GM18868 (cell line): ENCODE measurements at regions not wholly inside any gene's neighbourhood (a gene's known extent, or its start where the extent isn't known, plus 50 kb on each side); places are given as distances from the start of the nearest gene placed in this dataset.

Experiments
- ATAC-seq: cut with Tn5 transposase; IDR thresholded peaks from one replicate; pipeline ENCODE4 v1.9.1; 2021; ENCODE audit warnings: mild to moderate bottlenecking, moderate library complexity; ENCODE audit not compliant: unreplicated experiment

DNA sequence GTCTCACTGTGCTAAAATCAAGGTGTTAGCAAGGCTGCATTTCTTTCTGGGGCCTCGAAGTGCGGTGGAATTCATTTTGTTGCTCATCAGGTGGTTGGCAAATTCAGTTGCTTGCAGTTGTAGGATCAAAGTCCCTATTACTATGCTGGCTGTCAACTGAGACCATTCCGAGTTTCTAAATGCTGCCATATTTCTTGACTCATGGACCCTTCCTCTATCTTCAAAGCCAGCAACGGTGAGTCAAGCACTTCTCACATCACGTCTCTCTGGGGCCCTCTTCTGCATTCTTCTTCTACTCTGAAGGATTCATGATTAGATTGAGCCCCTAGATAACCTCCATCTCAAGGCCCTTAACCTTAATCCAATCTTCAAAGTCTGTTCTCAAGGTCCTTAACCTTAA is 619.7 kb downstream of the HACE1 start:
- no peak for ATAC-seq

DNA sequence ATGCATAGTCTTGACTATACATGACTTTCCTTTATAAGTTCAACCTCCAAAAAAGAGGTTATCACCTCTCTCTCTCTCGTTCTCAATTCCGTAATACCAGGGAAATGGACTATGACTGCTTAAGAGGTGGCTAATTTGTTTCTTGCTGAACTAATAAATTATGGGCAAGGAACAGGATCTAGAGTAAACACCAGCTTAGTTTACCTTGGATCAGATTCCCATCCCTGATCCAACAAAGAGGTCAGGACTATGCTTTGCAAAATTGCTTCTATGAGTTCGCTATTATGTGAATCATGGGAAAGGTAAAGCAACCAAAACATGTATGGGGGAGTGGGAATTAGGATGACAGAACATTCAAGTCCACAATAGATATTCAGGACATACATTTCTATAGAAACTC is 630.7 kb downstream of the HACE1 start:
- ATAC-seq: no peak

DNA sequence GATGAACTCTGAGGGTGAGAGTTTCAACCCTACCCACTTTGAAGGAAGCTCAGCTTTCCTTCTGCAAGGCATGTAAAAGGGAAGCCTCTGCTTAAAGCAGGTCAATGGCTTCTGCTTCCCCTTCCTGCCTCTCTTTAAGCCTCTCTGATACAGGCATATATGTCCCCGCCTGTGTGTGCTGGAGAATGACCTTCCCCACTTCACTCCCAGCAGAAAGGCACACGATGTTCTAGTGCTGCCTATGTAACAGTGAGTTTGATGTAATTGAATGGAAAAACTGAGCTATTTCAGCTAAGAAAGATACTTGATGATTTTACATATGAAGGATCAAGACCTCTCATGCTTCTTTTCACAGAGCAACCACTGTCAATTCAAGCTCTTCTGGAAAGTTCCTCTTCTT is 632.2 kb downstream of the HACE1 start:
- ATAC-seq: no peak

DNA sequence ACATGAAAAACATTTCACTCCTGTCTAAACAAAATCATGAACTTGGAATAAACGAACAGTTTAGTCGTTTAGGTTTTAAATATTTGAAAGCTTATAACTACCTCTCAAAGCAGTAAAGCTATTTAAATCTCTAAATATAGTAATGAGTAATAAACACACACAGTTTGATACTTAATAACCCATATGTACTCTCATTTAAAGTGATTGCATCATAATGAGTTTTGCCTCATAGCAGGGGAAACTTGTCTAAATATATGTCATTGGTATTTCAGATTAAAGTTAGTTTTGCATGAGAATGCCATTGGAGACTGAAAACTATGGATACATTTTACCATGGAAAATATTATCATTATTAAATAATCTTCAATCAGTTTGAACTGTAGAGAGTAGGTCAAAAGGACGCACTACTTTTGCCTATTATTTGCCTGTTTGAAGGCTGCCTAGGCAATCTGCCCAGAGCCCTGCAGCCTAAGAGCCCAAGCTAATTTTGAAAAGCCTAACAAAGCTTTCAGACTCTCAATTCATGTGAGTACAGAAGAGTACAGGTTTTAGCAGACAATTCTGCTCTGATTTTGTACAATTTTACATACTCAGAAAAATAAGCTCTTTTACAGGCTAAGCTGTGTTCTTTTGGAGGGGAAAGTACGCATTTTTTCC is 632.8 kb downstream of the HACE1 start:
- no peak for ATAC-seq

DNA sequence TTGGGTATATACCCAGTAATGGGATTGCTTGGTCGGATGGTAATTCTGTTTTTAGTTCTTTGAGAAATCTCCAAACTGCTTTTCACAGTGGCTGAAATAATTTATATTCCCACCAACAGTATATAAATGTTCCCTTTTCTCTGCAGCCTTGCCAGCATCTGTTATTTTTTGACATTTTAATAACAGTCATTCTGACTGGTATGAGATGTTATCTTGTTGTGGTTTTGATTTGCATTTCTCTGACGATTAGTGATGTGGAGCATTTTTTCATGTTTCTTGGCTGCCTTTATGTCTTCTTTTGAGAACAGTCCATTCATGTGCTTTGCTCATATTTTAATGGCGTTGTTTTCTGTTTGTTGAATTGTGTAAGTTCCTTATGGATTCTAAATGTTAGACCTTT is 641.6 kb downstream of the HACE1 start:
- ATAC-seq: no peak

DNA sequence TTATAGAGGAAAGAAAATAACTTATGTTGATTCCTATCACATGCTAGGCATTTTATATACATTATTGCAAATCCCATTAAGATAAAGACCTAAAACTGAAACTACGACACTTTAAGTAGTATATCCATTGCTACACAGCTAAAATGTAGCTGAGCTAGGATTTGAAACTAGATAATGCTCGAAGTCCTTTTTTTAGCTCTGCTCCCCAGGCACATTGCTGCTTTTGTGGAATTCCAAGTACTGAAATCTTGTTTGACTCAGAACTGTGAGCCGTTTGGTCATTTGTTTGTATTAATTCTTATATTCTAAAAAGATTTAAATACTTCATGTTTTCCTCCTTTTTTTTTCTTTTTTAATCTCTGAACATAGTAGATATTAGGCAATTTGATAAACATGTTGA is 644.8 kb downstream of the HACE1 start:
- ATAC-seq: no peak

DNA sequence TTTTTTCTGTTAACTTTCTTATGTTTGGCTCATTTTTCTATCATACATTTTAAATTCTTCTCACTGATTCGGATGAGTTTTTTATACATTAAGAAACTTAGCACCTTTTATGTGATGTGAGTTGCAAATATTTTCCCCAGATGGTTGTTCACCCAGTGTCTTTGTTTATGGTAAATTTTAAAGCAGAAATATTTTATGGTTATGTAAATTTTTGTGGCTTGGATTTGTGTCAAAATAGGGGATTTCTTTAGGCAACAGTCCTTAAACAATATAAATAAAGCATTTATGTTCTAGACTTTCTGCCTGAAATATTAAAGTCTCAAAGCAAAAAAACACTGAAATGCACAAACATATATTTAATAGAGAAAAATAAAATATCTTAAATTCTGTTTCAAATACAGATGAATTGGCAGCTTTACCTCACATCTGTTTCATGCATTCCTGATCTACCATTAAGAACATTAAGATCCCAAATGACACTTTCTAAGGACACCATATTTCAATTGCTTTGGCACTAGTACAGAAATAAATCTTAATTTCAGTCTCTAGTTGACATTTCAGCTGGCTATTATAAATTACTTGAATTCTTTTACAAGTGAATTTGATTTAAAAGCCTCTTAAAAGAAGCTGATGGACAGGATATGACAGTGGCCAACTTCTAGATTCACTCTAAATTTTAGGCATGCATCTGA is 646.6 kb downstream of the HACE1 start:
- no peak for ATAC-seq

DNA sequence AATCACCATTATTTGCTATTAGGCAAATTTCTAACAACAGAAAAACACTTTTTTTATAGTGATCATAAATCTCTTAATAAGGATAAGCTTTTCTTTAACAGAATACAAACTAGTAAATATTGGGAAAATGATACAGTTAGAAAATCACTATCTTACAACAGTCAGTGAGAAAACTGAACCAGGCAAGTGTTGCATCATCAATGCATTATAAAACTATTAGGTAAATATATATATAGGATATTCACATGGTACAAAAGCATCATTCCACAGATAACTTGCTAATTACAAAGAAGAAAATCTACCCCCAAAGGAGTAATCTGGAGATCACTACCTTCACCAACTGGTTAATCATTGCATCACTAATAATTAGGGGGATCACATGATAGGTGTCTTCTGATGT is 652.1 kb downstream of the HACE1 start:
- ATAC-seq: no peak

DNA sequence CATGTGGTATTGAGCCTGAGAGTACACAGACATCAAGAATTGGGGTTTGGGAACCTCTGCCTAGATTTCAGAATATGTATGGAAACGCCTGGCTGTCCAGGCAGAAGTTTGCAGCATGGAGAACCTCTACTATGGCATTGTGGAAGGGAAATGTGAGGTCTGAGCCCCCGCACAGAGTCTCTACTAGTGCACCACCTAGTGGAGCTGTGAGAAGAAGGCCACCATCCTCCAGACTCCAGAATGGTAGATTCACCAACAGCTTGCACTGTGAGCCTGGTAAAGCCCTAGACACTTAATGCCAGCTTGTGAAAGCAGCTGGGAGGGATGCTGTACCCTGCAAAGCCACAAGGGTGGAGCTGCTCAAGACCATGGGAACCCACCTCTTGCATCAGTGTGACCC is 658.2 kb downstream of the HACE1 start:
- ATAC-seq: no peak

DNA sequence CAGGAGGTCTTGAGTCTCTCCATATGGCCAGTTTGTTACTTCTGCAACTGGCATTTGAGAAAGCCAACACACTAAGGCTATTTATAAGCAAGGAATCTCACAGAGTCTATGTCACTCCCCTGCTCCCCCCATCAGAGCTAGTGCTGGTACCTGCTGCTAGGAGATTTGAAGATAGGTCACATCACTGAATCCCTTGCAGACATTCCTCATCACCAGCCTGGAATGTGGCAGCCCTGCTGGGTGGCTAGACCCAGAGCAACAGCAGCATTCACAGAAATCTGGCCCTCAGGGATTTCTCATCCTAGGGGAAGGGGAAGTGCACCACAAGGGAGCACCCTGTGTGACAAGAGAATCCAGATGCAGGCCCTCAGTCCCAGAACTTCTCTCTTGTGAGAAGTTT is 672.1 kb downstream of the HACE1 start:
- no peak for ATAC-seq

DNA sequence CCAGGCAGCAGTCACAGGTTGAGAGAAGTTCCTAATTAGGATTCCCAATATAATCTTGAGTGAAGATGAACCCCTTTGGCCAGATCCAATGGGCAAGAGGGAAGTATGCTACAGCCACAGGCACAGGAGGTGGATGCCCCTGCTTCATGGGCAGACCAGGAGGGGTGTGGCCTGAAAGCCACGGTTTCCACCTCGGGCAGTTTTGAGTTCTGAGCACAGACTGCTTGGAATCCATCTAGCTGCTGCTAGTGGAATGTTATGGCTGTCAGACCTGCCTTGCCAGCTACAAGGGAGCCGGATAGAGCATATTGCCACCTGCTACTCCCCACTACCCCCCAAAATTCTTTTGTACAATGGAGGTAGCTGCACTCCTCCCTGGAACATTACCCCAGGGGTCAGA is 672.9 kb downstream of the HACE1 start:
- no peak for ATAC-seq

DNA sequence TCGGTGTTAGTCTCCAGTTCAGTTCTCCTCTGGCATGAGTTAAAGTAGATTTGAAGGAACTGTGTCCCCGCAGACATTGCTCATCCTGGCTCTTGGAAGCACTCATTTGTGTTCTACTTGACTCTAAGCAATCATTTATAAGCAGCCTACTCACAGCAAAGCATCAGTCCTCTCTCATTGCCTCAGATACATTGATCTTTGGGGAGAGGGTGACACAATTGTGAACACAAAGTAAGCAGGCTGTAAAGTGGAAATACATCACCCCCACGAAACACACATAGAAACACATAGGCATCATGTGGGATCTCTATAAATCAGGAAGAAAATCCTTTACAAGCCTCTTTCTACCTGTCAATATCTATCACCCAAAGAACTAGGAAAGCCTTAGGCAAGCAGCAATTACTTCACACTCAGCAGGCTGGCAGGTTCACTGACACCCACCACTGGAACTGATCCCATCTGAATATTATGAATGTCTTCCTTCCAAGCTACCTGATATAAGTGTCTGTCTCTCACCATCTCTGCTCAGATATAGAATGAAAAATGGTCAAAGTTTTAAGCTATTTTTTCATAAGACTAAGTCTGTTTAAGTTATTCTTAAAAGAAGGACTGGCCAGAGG is 675.8 kb downstream of the HACE1 start:
- no peak for ATAC-seq

DNA sequence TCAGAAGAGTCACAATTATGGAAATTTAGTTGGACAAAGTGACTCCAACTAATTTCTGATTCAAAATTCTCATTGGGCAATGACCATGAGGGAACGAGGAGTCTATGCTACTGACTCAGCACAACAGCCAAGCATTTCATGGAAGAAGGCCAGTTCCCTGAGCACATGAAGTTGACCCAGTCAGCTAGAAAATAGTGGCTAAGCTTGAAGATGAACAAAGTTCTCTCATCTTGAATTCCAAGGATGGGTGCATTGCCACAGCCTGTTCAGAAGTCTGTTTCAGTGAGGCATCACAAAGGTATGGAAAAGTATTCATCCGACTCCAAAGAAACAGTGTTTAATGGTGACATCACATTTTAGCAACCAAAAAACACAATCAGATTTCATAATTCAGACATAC is 676.9 kb downstream of the HACE1 start:
- no peak for ATAC-seq

DNA sequence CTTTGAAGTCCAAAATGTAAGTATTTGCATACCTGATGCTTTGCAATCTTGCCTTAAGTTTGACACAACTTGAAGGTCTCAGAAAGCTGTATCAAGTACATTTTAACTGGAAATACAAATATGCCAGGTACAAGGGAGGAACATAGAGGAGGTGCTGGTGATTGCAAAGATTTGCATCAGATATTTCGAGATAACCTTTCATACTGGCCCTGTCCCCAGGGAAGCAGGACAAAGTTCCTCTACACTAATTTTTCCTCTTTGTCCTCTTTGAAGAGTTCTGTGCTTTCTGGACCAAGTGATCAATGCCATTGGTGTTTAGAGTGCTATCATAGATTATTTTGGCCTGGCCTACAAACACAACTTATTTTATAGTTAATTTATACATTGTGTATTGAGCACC is 686.1 kb downstream of the HACE1 start:
- no peak for ATAC-seq

DNA sequence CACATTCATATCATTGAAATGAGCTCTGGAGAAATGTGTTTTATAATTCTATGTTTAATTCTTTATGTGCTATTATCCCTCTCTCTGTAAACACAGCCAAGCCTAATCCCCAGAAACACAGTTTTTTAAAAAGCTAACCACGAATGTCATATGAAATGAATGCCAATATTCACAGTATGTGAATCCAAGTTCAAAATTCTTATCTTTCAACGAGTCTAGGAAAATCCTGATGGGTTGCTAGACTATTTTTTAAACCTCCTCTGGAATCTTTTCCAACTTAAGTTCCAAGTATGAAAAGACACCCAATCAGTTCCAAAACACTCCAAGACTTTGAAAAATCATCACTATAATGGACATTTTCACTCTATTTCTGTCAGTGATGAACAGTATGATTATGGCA is 689.3 kb downstream of the HACE1 start:
- ATAC-seq: no peak

DNA sequence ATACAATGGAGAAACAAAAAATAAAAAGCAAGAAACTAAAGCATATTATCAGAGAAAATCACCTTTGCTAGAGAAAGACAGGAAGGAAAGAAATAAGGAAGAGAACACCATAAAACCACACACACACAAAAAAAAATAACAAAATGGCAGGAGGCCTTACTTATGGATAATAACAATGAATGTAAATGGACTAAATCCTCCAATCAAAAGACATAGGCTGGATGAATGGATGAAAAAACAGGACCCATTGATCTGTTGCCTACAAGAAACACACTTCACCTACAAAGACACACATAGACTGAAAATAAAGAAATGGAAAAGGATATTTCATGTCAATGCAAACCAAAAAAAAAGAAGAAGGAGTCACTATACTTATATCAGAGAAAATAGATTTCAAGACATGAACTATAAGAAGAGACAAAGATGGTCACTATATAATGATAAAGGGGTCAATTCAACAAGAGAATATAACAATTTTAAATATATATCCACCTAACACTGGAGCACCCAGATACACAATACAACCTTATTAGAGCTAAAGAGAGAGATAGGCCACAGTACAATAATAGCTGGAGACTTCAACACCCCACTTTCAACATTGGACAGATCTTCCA is 693.6 kb downstream of the HACE1 start:
- ATAC-seq: no peak

DNA sequence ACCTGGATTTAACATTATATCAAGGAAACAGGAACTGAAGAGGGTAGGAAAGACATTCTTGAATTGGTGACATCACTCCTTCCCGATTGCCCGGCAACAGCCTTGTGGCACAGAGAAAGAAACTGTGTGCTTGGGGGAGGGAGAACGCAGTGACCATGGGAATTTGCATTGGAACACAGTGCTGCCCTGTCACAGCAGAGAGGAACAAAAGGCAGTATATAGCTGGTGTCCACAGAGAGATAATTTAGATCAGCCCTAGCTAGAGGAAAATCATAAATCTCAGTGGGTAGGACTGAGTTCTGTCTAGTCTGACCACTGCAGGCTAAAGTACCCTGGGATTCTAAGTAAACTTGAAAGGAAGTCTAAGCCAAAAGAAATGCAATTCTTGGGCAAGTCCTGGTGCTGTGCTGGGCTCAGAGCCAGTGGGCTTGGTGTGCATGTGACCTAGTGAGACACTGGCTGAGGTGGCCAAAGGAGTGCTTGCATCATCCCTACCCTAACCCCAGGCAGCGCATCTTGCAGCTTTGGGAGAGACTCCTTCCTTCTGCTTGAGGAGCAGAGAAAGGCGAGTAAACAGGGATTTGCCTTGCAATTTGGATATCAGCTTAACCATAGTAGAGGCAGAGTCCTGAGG is 697.6 kb downstream of the HACE1 start:
- no peak for ATAC-seq

DNA sequence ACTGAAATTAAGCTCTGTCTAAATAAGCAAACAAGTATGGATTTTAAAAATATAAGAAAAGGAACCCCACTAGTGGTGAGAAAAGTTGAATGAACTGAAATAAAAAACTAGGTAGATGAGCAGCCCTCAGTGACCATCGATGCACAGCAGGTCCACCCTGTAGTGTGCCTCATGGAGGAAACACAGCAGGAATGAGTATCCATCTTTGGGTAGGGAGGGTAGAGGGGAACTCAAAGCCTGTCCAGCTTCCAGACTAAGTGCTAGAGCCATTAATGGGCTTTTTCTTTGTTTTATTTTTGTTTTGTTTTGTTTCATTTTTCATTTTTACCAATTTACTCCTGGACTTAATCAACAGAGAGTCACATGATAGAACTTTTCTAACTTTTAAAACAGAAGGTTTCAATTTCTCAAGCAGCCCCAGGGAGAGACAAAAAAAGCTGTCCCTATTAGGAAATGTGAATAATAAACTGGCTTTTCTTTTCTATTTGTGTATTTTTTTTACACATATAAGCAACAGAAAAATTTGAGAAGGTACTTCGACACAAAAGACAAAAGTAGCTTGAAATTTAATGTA is 700.6 kb downstream of the HACE1 start:
- no peak for ATAC-seq

DNA sequence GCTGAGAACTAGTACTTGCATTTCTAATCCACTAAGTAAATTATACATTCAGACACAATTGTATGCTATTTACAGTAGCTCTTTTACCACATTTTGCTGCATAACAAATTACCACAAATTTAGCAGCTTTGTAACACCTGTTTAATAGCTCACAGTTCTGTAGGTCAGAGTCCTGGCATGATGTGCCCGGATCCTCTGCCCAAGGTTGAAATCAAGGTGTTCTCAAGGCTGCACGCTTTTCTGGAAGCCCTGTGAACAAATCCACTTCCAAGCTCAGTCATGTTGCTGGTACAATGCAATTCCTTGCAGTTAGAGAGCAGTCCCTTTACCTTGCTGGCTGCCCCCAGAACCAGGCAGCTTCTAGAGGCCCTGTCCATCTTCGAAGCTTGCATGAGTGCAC is 716.0 kb downstream of the HACE1 start:
- ATAC-seq: no peak

DNA sequence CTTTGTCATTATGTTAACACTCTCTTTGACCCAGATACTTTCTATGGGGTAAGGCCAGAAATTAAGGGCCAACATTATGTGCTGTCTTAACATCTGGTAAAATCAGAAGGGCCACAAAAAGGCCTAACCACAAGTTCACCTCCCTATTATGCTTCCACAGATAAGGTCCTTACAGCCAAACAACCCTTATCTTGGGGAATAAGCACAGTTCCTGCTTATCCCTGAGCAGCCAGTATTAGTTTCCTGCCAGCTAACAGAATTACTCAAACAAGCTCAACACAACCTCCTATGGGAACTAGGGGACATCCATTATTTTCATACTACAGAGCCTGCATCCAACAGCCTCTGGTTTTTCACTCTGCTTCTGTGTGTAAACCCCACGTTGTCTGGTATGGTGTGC is 724.8 kb downstream of the HACE1 start:
- ATAC-seq: no peak

DNA sequence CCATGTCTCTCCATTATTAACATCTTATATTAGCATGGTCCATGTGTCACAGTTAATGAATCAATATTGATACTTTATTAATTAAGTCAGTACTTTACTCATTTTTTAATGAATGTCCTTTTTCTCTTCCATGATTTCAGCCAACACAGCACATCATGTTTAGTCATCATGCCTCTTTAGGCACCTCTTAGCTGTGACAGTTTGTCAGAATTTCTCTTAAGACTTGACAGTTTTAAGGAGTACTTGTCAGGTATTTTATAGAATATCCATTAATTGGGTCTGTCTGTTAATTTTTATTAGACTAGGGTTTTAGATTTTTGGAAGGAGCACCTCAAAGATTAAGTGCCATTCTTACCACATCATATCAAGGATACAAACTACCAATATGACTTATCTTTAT is 729.4 kb downstream of the HACE1 start:
- no peak for ATAC-seq
